H9 (cell line): ENCODE measurements at regions not wholly inside any gene's neighbourhood (a gene's known extent, or its start where the extent isn't known, plus 50 kb on each side); places are given as distances from the start of the nearest gene placed in this dataset.

Source experiments
- DNase-seq: peaks from one replicate; pipeline ENCODE4 v3.0.0-alpha.2; 2017
- H2AFZ ChIP-seq: one replicate; pipeline ENCODE4 v1.6.1; 2013; ENCODE audit warnings: mild to moderate bottlenecking, low read length, control low read depth, moderate library complexity
- H2AK5ac ChIP-seq: 2 replicates; pipeline ENCODE4 v1.6.1; 2013; ENCODE audit warnings: low read length, control low read depth, mixed read lengths; ENCODE audit not compliant: insufficient read length
- H2BK120ac ChIP-seq: one replicate; pipeline ENCODE4 v1.6.1; 2013; ENCODE audit warnings: low read depth, mild to moderate bottlenecking, low read length, control low read depth, inconsistent platforms; ENCODE audit not compliant: poor library complexity, severe bottlenecking
- H2BK12ac ChIP-seq: 2 replicates; pipeline ENCODE4 v1.6.1; 2013; ENCODE audit warnings: low read length, control low read depth, mixed read lengths, low read depth; ENCODE audit not compliant: insufficient read length
- H2BK15ac ChIP-seq: 2 replicates; pipeline ENCODE4 v1.6.1; 2013; ENCODE audit warnings: low read depth, low read length, control low read depth
- H2BK20ac ChIP-seq: one replicate; pipeline ENCODE4 v1.6.1; 2013; ENCODE audit warnings: low read depth, mild to moderate bottlenecking, low read length, control low read depth, inconsistent platforms; ENCODE audit not compliant: poor library complexity, severe bottlenecking
- H2BK5ac ChIP-seq: 2 replicates; pipeline ENCODE4 v1.6.1; 2013; ENCODE audit warnings: low read length, control low read depth, mixed read lengths; ENCODE audit not compliant: insufficient read length
- H3K14ac ChIP-seq: 2 replicates; pipeline ENCODE4 v1.6.1; 2013; ENCODE audit warnings: low read length, control low read depth; ENCODE audit not compliant: insufficient read depth
- H3K18ac ChIP-seq: 2 replicates; pipeline ENCODE4 v1.6.1; 2013; ENCODE audit warnings: low read depth, mild to moderate bottlenecking, mixed read lengths, low read length, control low read depth; ENCODE audit not compliant: insufficient read length
- H3K23ac ChIP-seq: 2 replicates; pipeline ENCODE4 v1.6.1; 2013; ENCODE audit warnings: low read length, control low read depth, mixed read lengths, low read depth; ENCODE audit not compliant: insufficient read length
- H3K23me2 ChIP-seq: 2 replicates; pipeline ENCODE4 v1.6.1; 2013; ENCODE audit warnings: low read depth, mild to moderate bottlenecking, mixed read lengths, low read length, control low read depth; ENCODE audit not compliant: insufficient read length, poor library complexity, severe bottlenecking
- H3K27ac ChIP-seq: 2 replicates; pipeline ENCODE4 v1.5.1; 2013; ENCODE audit warnings: low read length, control low read depth, mixed read lengths, low read depth; ENCODE audit not compliant: insufficient read length
- H3K27me3 ChIP-seq: 2 replicates; pipeline ENCODE4 v1.6.1; 2013; ENCODE audit warnings: low read length, control low read depth, inconsistent platforms; ENCODE audit not compliant: insufficient read depth
- H3K4ac ChIP-seq: 2 replicates; pipeline ENCODE4 v1.6.1; 2013; ENCODE audit warnings: low read depth, mild to moderate bottlenecking, control low read depth, inconsistent platforms, low read length, moderate library complexity
- H3K4me1 ChIP-seq: 2 replicates; pipeline ENCODE4 v1.6.1; 2013; ENCODE audit warnings: low read length, control low read depth, inconsistent platforms; ENCODE audit not compliant: insufficient read depth
- H3K4me2 ChIP-seq: 2 replicates; pipeline ENCODE4 v1.6.1; 2013; ENCODE audit warnings: low read length, control low read depth, mixed read lengths; ENCODE audit not compliant: insufficient read length, insufficient read depth
- H3K56ac ChIP-seq: 2 replicates; pipeline ENCODE4 v1.6.1; 2013; ENCODE audit warnings: low read depth, mild to moderate bottlenecking, mixed read lengths, low read length, control low read depth; ENCODE audit not compliant: insufficient read length
- H3K79me1 ChIP-seq: 2 replicates; pipeline ENCODE4 v1.6.1; 2013; ENCODE audit warnings: low read depth, mild to moderate bottlenecking, moderate library complexity, low read length, control low read depth, inconsistent platforms; ENCODE audit not compliant: insufficient read depth, poor library complexity, severe bottlenecking
- H3K79me2 ChIP-seq: 2 replicates; pipeline ENCODE4 v1.6.1; 2013; ENCODE audit warnings: low read length, control low read depth, inconsistent platforms; ENCODE audit not compliant: insufficient read depth
- H3K9ac ChIP-seq: 2 replicates; pipeline ENCODE4 v1.6.1; 2013; ENCODE audit warnings: low read length, control low read depth, mixed read lengths; ENCODE audit not compliant: insufficient read length; ENCODE audit errors: extremely low read depth
- H3K9me3 ChIP-seq: one replicate; pipeline ENCODE4 v1.6.1; 2013; ENCODE audit warnings: low read depth, low read length, inconsistent platforms; ENCODE audit not compliant: control insufficient read depth
- H3T11ph ChIP-seq: one replicate; pipeline ENCODE4 v1.6.1; 2013; ENCODE audit warnings: mild to moderate bottlenecking, low read length, control low read depth, inconsistent platforms
- H4K20me1 ChIP-seq: one replicate; pipeline ENCODE4 v1.6.1; 2013; ENCODE audit not compliant: control insufficient read depth, insufficient read length, insufficient read depth
- H4K5ac ChIP-seq: 2 replicates; pipeline ENCODE4 v1.6.1; 2013; ENCODE audit warnings: low read depth, mild to moderate bottlenecking, mixed read lengths, low read length, control low read depth; ENCODE audit not compliant: insufficient read length
- H4K8ac ChIP-seq: replicated peaks from 2 replicates; pipeline ENCODE4 v1.6.1; 2013; ENCODE audit warnings: low read length, control low read depth, mixed read lengths, low read depth; ENCODE audit not compliant: insufficient read length
- H4K91ac ChIP-seq: 2 replicates; pipeline ENCODE4 v1.6.1; 2013; ENCODE audit warnings: low read depth, mild to moderate bottlenecking, moderate library complexity, mixed read lengths, low read length, control low read depth; ENCODE audit not compliant: insufficient read length
- H3K27ac Mint-ChIP-seq, 3 experiments: 2 replicates in 2 of 3; 3 replicates in 1 of 3; pipeline ENCODE4 v1.8.0; 2020 to 2021; ENCODE audit warnings: mixed read lengths in 3 of 3, mild to moderate bottlenecking in 1 of 3, moderate library complexity in 1 of 3
- H3K27me3 Mint-ChIP-seq: 2 replicates; pipeline ENCODE4 v1.8.0; 2021; ENCODE audit warnings: low read depth, mild to moderate bottlenecking, moderate library complexity, mixed read lengths
- H3K36me3 Mint-ChIP-seq, 3 experiments: 2 replicates in 2 of 3; 3 replicates in 1 of 3; pipeline ENCODE4 v1.8.0; 2020 to 2021; ENCODE audit warnings: low read depth in 3 of 3, mixed read lengths in 3 of 3; ENCODE audit not compliant: insufficient read depth in 1 of 3
- H3K4me1 Mint-ChIP-seq, 2 experiments: 2 replicates each; pipeline ENCODE4 v1.8.0; 2020; ENCODE audit warnings: mixed read lengths in 2 of 2
- H3K4me3 Mint-ChIP-seq, 2 experiments: 2 replicates in 1 of 2; 3 replicates in 1 of 2; pipeline ENCODE4 v1.8.0; 2020 to 2021; ENCODE audit warnings: mild to moderate bottlenecking in 2 of 2, mixed read lengths in 2 of 2, moderate library complexity in 1 of 2
- H3K9me3 Mint-ChIP-seq, 2 experiments: 2 replicates in 1 of 2; 3 replicates in 1 of 2; pipeline ENCODE4 v1.8.0; 2020; ENCODE audit warnings: mild to moderate bottlenecking in 2 of 2, mixed read lengths in 2 of 2, moderate library complexity in 1 of 2
- WGBS: extraction: QIAGEN DNeasy Blood & Tissue Kit; methylation state at CpG from one replicate; pipeline ENCODE4 v1.1.7; 2013; ENCODE audit warnings: missing lambda C conversion rate, low lambda C conversion rate, mixed read lengths; ENCODE audit not compliant: insufficient read length; ENCODE audit errors: extremely low coverage; 5-methylcytosine and 5-hydroxymethylcytosine counted together
- TF ChIP-seq, protein P1 (sequence below): fragments of 200-600 bp; sonication (generic); conservative IDR thresholded peaks from 3 replicates; pipeline ENCODE4 v1.8.0; 2021; ENCODE audit warnings: antibody characterized with exemption, mild to moderate bottlenecking

DNA sequence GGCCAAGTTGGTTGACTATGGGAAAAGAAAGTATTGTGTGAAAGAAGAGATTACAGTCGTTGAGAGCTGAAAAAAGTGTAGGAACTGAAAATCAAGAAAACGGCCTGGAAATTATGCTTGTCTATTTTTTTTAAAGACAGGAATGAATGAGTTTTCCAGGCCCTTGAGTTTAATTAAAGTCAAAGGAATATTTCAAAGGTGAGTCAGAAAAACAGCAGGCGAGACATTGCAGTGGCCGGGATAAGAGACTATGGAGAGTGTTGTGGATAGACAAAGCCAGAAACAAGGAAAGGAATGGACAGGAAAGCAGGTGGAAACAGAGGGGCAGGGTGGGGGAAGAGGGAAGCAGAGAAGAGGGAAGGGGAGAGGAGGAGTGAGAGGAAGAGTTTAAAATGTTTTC lies 275.1 kb upstream of the LRTM1 start:
- H3K27ac Mint-ChIP-seq = no peak overlapping the region; a peak in 1 of 7 replicates
- no CpG with 5 or more reads among the region's 4 CpGs for WGBS

More for the DNA sequence above, 275.1 kb upstream of the LRTM1 start:
- Histone ChIP-seq H3K56ac (no peak overlapping the region), H2BK20ac (no peak overlapping the region), H3K4me1 (no peaks in the 10 kb centered on the region), H3K18ac (no peak overlapping the region), H2BK120ac (no peak overlapping the region), H4K8ac (no peak overlapping the region), H4K20me1 (no peaks in the 10 kb centered on the region), H2BK15ac (no peak overlapping the region), H3K23ac (no peak overlapping the region), H3K9ac (no peak overlapping the region), H3K27ac (no peak overlapping the region), H4K5ac (no peak overlapping the region), H3K4me2 (no peak overlapping the region), H3K79me2 (no peaks in the 10 kb centered on the region), H3K4ac (no peak overlapping the region), H3K27me3 (no peaks in the 10 kb centered on the region), H3K9me3 (no peaks in the 10 kb centered on the region), H2AFZ (no peak overlapping the region), H2AK5ac (no peak overlapping the region), H3K23me2 (no peaks in the 10 kb centered on the region), H3K14ac (no peak overlapping the region), H2BK5ac (no peak overlapping the region), H3T11ph (no peak overlapping the region), H3K79me1 (no peaks in the 10 kb centered on the region), H4K91ac (no peak overlapping the region), H2BK12ac (no peak overlapping the region)
- Mint-ChIP-seq H3K4me3 (no peak overlapping the region), H3K9me3 (no peaks in the 10 kb centered on the region), H3K4me1 (peaks cover 8 to 18% of the 10 kb centered on the region in 2 experiments), H3K36me3 (no peaks in the 10 kb centered on the region), H3K27me3 (0 out of 2 replicates have a peak, but pooled peaks cover 2% of the 10 kb centered on the region)
- TF ChIP-seq, protein P1, sequence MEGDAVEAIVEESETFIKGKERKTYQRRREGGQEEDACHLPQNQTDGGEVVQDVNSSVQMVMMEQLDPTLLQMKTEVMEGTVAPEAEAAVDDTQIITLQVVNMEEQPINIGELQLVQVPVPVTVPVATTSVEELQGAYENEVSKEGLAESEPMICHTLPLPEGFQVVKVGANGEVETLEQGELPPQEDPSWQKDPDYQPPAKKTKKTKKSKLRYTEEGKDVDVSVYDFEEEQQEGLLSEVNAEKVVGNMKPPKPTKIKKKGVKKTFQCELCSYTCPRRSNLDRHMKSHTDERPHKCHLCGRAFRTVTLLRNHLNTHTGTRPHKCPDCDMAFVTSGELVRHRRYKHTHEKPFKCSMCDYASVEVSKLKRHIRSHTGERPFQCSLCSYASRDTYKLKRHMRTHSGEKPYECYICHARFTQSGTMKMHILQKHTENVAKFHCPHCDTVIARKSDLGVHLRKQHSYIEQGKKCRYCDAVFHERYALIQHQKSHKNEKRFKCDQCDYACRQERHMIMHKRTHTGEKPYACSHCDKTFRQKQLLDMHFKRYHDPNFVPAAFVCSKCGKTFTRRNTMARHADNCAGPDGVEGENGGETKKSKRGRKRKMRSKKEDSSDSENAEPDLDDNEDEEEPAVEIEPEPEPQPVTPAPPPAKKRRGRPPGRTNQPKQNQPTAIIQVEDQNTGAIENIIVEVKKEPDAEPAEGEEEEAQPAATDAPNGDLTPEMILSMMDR = no peak
- DNase-seq = no peak
